Endothelial cell of umbilical vein (primary cell): ENCODE measurements at regions not wholly inside any gene's neighbourhood (a gene's known extent, or its start where the extent isn't known, plus 50 kb on each side); places are given as distances from the start of the nearest gene placed in this dataset.
A peak's percentile ranks its signal among the peaks of the same experiment; 100 is the strongest.

Experiments used
- BruUV-seq: library from RNA; stranded (reverse); fragments of 400-500 nt; replicated peaks from 2 replicates; lab custom pipeline; 2021; lab: Mats Ljungman, UMichigan
- CTCF ChIA-PET: fragments of 300-600, 350-600 bp; sonication (Branson Sonifier 250); formaldehyde crosslinking; loops from one replicate; lab custom pipeline; 2021; ENCODE audit warnings: antibody characterized with exemption, inconsistent platforms; lab: Charles Lee
- POLR2A ChIA-PET: fragments of 300-600, 350-600 bp; sonication (Branson Sonifier 250); formaldehyde crosslinking; loops from one replicate; lab custom pipeline; 2021; ENCODE audit warnings: antibody characterized with exemption, inconsistent platforms; lab: Charles Lee
- DNase-seq: peaks from one replicate; pipeline ENCODE4 v3.0.0-alpha.2; 2011; ENCODE audit warnings: low read depth, low spot score
- FAIRE-seq: peaks from 2 replicates; lab custom pipeline; 2011; peaks lifted over from hg19 to GRCh38; lab: Jason Lieb, UNC
- H2AFZ ChIP-seq: 2 replicates; pipeline ENCODE4 v1.6.0; 2012; ENCODE audit warnings: low read depth, low read length, control low read depth, inconsistent platforms
- H3K27ac ChIP-seq: 2 replicates; pipeline ENCODE4 v1.5.1; 2011; ENCODE audit warnings: low read depth, mild to moderate bottlenecking, control low read depth, low read length, moderate library complexity; ENCODE audit not compliant: insufficient read depth
- H3K27me3 ChIP-seq, 2 experiments: 2 replicates each; pipeline versions ENCODE4 v1.6.0 to v1.6.1; 2011; ENCODE audit warnings: low read length in 2 of 2, mixed read lengths in 1 of 2; ENCODE audit not compliant: control insufficient read depth in 2 of 2, insufficient read depth in 2 of 2
- H3K36me3 ChIP-seq, 2 experiments: 2 replicates in 1 of 2; 3 replicates in 1 of 2; pipeline ENCODE4 v1.5.1; 2011; ENCODE audit warnings: low read length in 2 of 2, mild to moderate bottlenecking in 1 of 2, moderate library complexity in 1 of 2; ENCODE audit not compliant: control insufficient read depth in 2 of 2, insufficient read depth in 2 of 2; ENCODE audit errors: extremely low read depth in 1 of 2
- H3K4me1 ChIP-seq: 3 replicates; pipeline ENCODE4 v1.5.1; 2011; ENCODE audit warnings: mild to moderate bottlenecking, low read length; ENCODE audit not compliant: control insufficient read depth, insufficient read depth; ENCODE audit errors: extremely low read depth
- H3K4me2 ChIP-seq: 2 replicates; pipeline ENCODE4 v1.6.1; 2011; ENCODE audit warnings: low read length, control low read depth, mixed read lengths; ENCODE audit not compliant: insufficient read depth
- H3K4me3 ChIP-seq, 3 experiments: fragments of 200-600 bp in 1 of 3; sonication (generic), shearing (Covaris generic) in 1 of 3; replicated peaks in 1 of 3; 2 replicates each; pipeline ENCODE4 v1.5.1; 2011 to 2016; ENCODE audit warnings: control low read depth in 3 of 3, low read length in 3 of 3, mild to moderate bottlenecking in 2 of 3, inconsistent platforms in 1 of 3, low read depth in 1 of 3, moderate library complexity in 1 of 3; ENCODE audit not compliant: insufficient read depth in 1 of 3
- H3K79me2 ChIP-seq: 2 replicates; pipeline ENCODE4 v1.6.0; 2012; ENCODE audit warnings: low read length, inconsistent platforms; ENCODE audit not compliant: control insufficient read depth, insufficient read depth
- H3K9ac ChIP-seq: replicated peaks from 2 replicates; pipeline ENCODE3; 2011; ENCODE audit warnings: low read length, control low read depth; ENCODE audit not compliant: insufficient read depth; ENCODE audit errors: extremely low read depth
- H3K9me1 ChIP-seq: replicated peaks from 3 replicates; pipeline ENCODE4 v1.6.0; 2011; ENCODE audit warnings: mild to moderate bottlenecking, low read length; ENCODE audit not compliant: control insufficient read depth, insufficient read depth; ENCODE audit errors: extremely low read depth
- H3K9me3 ChIP-seq: replicated peaks from 2 replicates; pipeline ENCODE4 v1.5.1; 2012; ENCODE audit warnings: low read length, inconsistent platforms; ENCODE audit not compliant: control insufficient read depth, insufficient read depth
- H4K20me1 ChIP-seq: replicated peaks from 2 replicates; pipeline ENCODE3; 2011; ENCODE audit warnings: mild to moderate bottlenecking, low read length; ENCODE audit not compliant: control insufficient read depth, insufficient read depth; ENCODE audit errors: extremely low read depth
- EZH2 ChIP-seq: IDR thresholded peaks from 2 replicates; pipeline ENCODE4 v1.6.1; 2012; ENCODE audit warnings: borderline replicate concordance, low read depth, mild to moderate bottlenecking, moderate library complexity, low read length, inconsistent platforms; ENCODE audit not compliant: severe bottlenecking
- FOS ChIP-seq: IDR thresholded peaks from 2 replicates; pipeline ENCODE4 v1.6.1; 2011; ENCODE audit warnings: mild to moderate bottlenecking, low read length, moderate library complexity, borderline replicate concordance; ENCODE audit not compliant: insufficient read depth
- GATA2 ChIP-seq: IDR thresholded peaks from 2 replicates; pipeline ENCODE4 v1.7.0; 2011; ENCODE audit warnings: low read depth, mild to moderate bottlenecking, moderate library complexity, mixed read lengths, low read length; ENCODE audit not compliant: insufficient read length, insufficient read depth
- JUN ChIP-seq: IDR thresholded peaks from 2 replicates; pipeline ENCODE4 v1.6.1; 2011; ENCODE audit warnings: borderline replicate concordance, low read depth; ENCODE audit not compliant: insufficient read length, insufficient read depth
- MYC ChIP-seq: IDR thresholded peaks from one replicate; pipeline ENCODE4 v1.6.1; 2011; ENCODE audit warnings: mild to moderate bottlenecking, low read depth, low read length
- POLR2A ChIP-seq: IDR thresholded peaks from 2 replicates; pipeline ENCODE4 v1.6.1; 2012; ENCODE audit warnings: low read depth, mild to moderate bottlenecking, control low read depth, low read length
- POLR2AphosphoS5 ChIP-seq: IDR thresholded peaks from 2 replicates; pipeline ENCODE4 v1.6.1; 2012; ENCODE audit warnings: low read depth, mild to moderate bottlenecking, control low read depth, low read length, moderate library complexity; ENCODE audit not compliant: insufficient read depth
- dilution Hi-C: fragments of 300-500 bp; cut with MboI; formaldehyde crosslinking; loops from one replicate; pipeline ENCODE4 v1.15.0; 2019; ENCODE audit warnings: low sequenced_read_pairs; ENCODE audit not compliant: extremely low pct_ligation_motif_present
- intact Hi-C: fragments of 100-400 bp; cut with micrococcal nuclease; formaldehyde crosslinking; loops from one replicate; pipeline ENCODE4 v1.10.0; 2022
- TF ChIP-seq, protein P1 (sequence below), 2 donors: IDR thresholded peaks; 1 replicate in 1 of 2; 2 replicates in 1 of 2; pipeline ENCODE4 v1.5.1; 2011; ENCODE audit warnings: low read length in 2 of 2, mild to moderate bottlenecking in 2 of 2, moderate library complexity in 2 of 2, control low read depth in 1 of 2, inconsistent platforms in 1 of 2, low read depth in 1 of 2; ENCODE audit not compliant: insufficient read depth in 1 of 2; ENCODE audit errors: extremely low read depth in 1 of 2
- TF ChIP-seq, protein P2 (sequence below): IDR thresholded peaks from 2 replicates; pipeline ENCODE4 v1.6.1; 2011; ENCODE audit not compliant: insufficient read depth, insufficient read length

DNA sequence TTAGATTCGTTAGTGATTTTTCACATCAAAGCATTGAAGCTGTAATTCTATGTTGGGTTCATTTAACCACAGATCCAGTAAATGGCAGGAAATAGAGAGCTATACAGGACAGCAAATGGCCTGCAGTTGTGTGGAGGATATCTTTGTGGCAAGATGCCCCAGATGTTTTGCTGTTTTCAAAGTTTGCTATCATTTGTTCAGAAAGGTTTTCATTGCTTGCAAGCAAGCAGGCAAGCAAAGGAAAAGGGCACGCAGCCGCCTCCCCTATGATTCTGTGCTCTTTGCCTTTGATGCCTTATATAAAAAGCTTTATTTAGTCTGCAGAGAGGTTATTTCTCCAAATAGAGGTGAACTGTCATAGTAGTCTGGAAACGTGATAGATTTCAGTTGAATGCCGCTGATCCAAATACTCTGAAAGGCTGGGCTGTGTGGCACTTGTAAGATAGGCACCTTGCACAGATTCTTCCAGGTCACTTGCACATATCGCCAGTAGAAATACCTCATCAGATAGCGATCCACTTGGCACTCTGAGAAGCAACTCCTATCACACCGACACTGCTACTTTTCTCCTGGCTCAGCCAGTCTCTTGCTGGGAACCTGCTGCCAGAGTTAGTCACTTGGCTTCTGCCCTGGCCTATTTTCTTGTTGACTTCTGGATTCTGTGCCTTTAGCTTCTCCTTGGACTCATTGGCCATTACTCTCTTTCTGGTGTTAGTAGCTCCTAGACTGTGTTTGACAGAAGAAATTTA is 66.4 kb downstream of the UTRN start:
- Histone ChIP-seq H3K4me1 (peaks cover 56% of the 10 kb centered on the region), H3K9me1 (no peaks in the 10 kb centered on the region), H2AFZ (peak overlapping the region; percentile 20), H3K27ac (peak overlapping the region; percentile 90), H3K9ac (peak overlapping the region; percentile 81), H3K9me3 (no peaks in the 10 kb centered on the region), H3K4me2 (peak overlapping the region; percentile 95), H4K20me1 (peaks cover 3% of the 10 kb centered on the region), H3K36me3 (no peaks in the 10 kb centered on the region), H3K4me3 (peak overlapping the region in 1 of 3 experiments; percentile 74), H3K27me3 (no peaks in the 10 kb centered on the region), H3K79me2 (peaks cover 82% of the 10 kb centered on the region)
- TF ChIP-seq POLR2A (peak; percentile 21), GATA2 (no peak)
- POLR2A ChIA-PET: no interaction called here
- intact Hi-C loops (loop anchor here (2.0 kb wide), 1 partner anchor 131 kb away; no protein-coding TSS in a partner anchor), dilution Hi-C loops (no loop called here)
- DNase-seq (peak; percentile 84), FAIRE-seq (peak; percentile 61)
- no TSS peak for BruUV-seq
- CTCF ChIA-PET: interaction anchor here (0.8 to 1.7 kb wide), 5 partner anchors 10 to 131 kb away, joined by 3 to 5 read pairs (median 3); no protein-coding TSS in a partner anchor

DNA sequence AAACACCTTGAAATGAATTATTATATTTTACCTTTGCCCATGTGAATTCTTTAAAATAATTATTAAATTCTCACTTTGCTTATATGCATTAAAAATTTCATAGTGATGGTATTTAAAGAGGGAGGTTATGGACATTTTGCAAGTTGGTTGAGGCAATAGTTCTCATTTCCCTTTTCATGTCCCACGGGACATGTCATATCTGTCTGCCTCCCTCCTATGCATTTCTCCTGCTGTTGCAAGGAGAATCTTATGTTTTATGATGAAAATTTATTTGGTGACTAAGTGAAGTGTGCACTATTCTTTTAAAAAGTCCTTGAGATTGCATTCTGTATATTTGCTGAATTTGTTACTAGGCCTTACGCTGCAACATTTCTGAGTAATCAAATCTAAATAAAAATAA is 67.2 kb downstream of the UTRN start:
- FAIRE-seq (no peak), DNase-seq (no peak)
- TF ChIP-seq JUN (no peak), POLR2AphosphoS5 (no peak), MYC (no peak), GATA2 (no peak), FOS (no peak), EZH2 (no peak), POLR2A (no peak)
- TF ChIP-seq, protein P1, sequence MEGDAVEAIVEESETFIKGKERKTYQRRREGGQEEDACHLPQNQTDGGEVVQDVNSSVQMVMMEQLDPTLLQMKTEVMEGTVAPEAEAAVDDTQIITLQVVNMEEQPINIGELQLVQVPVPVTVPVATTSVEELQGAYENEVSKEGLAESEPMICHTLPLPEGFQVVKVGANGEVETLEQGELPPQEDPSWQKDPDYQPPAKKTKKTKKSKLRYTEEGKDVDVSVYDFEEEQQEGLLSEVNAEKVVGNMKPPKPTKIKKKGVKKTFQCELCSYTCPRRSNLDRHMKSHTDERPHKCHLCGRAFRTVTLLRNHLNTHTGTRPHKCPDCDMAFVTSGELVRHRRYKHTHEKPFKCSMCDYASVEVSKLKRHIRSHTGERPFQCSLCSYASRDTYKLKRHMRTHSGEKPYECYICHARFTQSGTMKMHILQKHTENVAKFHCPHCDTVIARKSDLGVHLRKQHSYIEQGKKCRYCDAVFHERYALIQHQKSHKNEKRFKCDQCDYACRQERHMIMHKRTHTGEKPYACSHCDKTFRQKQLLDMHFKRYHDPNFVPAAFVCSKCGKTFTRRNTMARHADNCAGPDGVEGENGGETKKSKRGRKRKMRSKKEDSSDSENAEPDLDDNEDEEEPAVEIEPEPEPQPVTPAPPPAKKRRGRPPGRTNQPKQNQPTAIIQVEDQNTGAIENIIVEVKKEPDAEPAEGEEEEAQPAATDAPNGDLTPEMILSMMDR (IDR thresholded peaks at IDR 0.05; ENCODE audit: extremely low read depth in 1 of 2, insufficient read depth in 1 of 2, low read depth in 1 of 2, low read length in 2 of 2): no peak
- TF ChIP-seq, protein P2, sequence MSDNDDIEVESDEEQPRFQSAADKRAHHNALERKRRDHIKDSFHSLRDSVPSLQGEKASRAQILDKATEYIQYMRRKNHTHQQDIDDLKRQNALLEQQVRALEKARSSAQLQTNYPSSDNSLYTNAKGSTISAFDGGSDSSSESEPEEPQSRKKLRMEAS: no peak
- intact Hi-C loops: no loop called here
- ChIA-PET CTCF (interaction anchor here (1.1 to 1.7 kb wide), 3 partner anchors 9 to 130 kb away, joined by 3 to 5 read pairs (median 4); no protein-coding TSS in a partner anchor), POLR2A (no interaction called here)
- no peaks in the 10 kb centered on the region for H3K9me1 ChIP-seq
- H3K36me3 ChIP-seq: no peaks in the 10 kb centered on the region
- H3K27me3 ChIP-seq: no peaks in the 10 kb centered on the region
- H3K9ac ChIP-seq: peak overlapping the region; percentile 81
- peaks cover 3% of the 10 kb centered on the region for H4K20me1 ChIP-seq
- H3K4me1 ChIP-seq: peaks cover 48% of the 10 kb centered on the region
- dilution Hi-C loops: no loop called here
- no peak overlapping the region for H2AFZ ChIP-seq
- H3K79me2 ChIP-seq: peaks cover 84% of the 10 kb centered on the region
- peak overlapping the region; percentile 95 for H3K4me2 ChIP-seq
- peak overlapping the region; percentile 90 for H3K27ac ChIP-seq
- H3K9me3 ChIP-seq: no peaks in the 10 kb centered on the region
- H3K4me3 ChIP-seq: no peak overlapping the region
- BruUV-seq: no TSS peak
